ENCODE measurements at regions not wholly inside any gene's neighbourhood (a gene's known extent, or its start where the extent isn't known, plus 50 kb on each side); places are given as distances from the start of the nearest gene placed in this dataset.

DNA sequence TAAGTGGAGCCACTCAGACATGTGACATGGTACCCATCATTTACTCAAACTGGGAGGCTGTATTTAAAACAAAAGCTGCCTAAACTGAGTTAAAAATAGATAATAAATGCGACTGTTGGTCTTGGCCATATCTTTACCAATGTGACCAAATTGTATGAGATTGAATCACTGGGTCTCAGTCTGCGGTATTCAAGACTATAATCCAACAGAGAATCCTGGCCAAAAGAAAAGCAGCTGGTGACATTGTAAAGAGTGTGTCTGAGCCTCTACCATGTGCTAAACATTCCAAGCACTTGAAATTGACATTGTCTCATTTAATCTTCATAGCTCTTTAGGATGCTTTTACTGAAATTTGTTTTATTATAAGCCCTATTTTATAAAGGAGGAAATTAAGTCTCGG lies 282.6 kb downstream of the ZNF608 start:
- no peak for DNase-seq (ENCODE audit: low read depth)

DNA sequence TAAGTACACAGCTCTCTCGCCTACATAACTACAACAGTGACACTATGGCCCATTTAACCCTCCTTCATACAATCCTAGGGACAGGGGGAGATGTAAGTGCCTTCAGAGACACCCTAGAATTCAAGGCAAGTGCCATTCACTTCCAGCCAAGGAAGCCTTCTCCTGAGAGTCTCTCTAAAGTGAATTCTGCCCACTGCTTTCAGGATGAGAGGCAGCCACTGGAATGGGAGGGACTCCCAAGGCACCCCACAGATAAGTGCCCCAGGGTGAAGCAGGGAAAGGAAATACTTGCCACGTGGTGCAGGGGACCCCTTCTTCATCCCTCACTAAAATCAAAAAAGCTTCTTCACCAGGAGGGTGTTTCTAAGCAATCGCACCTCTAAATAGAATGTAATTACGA lies 283.7 kb downstream of the ZNF608 start:
- no peak for DNase-seq (ENCODE audit: low read depth)

DNA sequence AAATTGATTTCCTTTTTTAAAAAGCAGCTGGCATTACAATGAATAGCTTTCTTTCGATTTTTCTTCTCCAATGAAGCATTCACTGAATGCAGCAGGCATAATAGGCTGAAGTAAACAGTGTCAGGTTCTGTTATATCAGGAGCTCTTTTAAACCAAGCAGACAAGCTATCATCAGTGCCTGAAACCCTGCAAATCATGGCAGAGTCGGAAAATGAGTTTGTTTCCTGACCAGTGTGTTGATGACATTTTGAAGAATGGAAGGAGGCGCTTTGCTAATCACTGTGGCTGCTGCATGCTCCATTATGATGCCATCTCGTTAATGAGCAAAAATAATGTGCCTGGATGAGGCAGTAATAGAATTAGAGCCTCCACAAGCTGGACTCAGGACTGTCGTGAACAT lies 284.5 kb downstream of the ZNF608 start:
- DNase-seq (ENCODE audit: low read depth), result no peak

DNA sequence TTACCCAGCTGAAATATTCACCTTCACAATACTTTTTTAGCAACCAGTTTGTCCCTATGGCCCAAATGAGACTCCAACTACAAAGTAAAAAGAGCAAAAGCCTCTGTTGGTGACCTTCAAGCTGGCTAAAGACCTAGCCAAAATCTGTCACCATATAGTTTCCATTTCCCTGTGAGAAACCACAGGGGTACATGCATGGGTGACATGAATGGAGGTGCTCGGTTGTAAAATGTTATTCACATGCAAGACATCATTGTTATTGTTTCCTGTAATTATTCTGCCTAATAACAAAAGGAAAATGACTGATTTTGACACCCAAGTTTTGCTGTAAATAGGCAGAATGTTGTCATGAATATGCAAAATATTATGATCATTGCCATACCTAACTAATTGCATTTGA lies 285.3 kb downstream of the ZNF608 start:
- DNase-seq (ENCODE audit: low read depth), result no peak

DNA sequence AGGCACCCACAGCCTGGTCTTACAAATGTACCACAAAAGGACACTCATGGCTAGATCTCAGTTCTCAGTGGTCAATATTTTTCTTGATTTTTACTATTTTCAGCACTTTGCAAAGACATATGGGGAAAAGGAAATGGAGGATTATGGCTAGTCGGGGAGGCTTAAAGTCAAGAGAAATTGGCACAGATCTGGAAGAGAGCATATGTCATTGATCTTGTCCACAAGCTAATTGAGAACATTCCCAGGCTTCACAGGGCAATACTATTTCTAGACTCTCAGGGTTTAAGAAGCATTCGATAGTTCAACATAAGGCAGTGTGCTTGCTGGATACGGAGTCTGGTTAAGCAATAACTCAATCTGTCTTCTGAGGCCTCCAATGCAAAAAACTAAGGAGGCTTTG lies 285.8 kb downstream of the ZNF608 start:
- DNase-seq (ENCODE audit: low read depth), result no peak

DNA sequence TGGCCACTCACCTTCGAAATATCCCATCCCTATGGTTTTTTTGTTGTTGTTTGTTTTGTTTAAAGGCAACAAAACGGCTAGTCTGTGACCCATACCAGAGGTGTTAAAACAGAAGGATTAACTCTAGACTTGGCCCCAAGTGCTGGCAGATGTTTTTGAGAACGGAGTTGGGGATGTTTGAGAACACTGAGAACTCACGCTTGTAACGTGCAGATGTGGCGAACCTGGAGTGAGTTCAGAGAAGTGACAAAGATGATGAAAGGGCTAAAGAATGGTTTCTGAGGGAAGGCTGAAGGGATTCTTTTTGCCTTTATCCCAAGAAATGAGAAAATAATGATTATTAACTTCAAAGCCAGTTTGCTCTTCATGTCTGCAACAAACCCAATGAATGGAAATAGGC lies 286.5 kb downstream of the ZNF608 start:
- DNase-seq (ENCODE audit: low read depth), result no peak

DNA sequence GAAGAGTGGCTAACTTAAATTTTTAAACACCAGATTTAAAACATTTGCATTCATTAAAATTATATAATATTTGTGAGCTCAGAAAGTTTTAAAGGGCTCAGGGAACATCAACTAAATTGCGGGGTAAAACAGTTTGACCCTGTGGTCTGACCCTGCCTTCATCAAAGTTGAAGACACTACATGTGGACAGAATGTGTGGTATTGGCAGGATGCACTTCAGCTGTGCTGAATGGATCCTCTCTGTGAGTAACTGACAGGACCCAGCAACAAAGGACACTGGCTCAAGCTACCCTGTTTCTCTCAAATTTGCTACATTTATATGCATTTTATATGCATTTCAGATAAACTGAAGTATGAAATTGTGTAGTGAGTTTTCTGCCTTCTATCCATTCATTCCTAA lies 288.5 kb downstream of the ZNF608 start:
- no peak for DNase-seq (ENCODE audit: low read depth)

DNA sequence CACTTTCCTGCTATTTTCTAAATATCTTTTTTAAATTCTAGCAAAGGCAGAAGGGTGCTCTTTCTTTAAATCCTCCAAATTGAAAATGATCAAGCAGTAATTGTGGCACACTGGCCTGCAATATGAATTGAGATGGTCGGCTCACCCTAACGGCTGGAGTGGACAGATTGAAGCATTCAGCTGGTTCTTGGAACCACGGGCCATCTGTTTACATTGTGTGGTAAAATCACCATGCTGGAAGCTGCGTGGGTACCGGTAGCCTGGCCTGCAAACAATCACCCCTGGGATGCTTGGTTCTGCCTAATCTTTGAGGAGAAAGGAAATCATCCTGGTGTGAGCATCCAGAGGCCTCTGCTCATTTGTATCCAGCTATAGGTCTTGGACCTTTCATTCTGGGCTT lies 289.3 kb downstream of the ZNF608 start:
- no peak for DNase-seq (ENCODE audit: low read depth)

DNA sequence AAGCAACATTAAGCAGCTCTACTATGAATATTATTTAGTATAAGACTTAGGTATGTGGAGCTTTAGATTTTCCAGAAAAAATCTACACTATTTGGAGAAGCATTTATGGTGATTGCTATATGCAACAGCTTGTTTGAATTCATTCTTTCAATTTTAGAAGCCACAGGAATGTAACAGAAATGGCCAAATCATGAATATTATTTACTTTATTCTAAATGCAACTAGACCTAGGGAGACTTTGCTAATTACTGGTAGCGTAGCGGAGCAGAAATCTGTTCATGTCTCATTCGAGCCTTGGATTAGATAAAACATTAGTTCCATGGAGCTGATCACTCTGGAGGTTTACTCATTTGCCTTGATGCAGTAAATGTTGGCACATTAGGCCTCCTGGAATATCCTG lies 290.2 kb downstream of the ZNF608 start:
- DNase-seq (ENCODE audit: low read depth), result no peak

DNA sequence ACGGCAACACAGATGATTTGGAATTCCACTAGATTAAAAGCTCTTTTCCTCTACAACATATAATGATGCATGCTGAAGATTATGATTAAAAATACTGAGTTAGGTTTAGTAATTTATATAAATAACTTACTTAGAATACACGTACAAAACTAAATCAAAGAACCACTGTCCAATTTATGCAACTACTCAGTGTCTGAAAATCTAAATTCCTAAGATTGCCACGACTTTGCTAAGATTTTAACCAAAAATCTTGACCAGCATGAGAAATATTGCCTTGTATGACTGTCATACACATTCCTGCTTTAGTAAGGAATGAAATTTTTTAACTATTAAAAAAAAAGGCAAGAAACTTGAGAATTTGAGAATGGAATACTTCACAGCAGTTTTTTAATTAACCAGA lies 292.4 kb downstream of the ZNF608 start:
- no peak for DNase-seq (ENCODE audit: low read depth)

DNA sequence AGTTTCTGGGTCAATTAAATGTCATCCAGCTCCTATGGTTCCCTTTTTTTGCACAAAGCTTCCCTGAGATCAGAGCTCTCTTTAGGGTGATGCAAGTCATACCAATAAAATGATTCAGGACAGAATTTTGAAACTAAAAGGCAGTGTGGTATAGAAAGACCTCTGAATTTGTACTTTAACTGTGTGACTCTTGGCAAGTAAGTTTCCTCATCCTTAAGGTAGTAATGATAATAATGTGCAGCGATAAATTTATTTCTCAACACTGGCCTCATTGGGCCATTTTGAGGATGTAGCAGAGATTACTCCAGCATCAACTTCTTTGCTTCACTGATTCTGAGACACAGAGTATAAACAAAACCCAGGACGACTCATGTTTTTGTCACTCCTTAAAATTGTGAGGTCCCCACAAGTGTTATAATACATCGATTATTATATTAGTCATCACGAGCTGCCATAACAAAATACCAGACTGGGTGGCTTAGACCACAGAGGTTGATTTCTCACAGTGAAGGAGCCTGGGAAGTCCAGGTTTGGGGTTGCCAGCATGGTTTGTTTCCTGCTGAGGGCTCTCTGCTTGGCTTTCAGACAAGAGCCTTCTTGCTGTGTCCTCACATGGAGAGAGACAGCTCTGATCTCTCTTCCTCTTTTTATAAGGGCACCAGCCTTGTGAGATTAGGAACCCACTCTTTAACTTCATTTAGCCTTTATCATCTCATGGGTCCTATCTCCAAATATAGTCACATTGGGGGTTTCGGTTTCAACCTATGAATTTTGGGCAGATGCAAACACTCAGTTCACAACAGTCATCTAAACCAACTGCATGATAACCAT lies 293.0 kb downstream of the ZNF608 start:
- no peak for DNase-seq (ENCODE audit: low read depth)

DNA sequence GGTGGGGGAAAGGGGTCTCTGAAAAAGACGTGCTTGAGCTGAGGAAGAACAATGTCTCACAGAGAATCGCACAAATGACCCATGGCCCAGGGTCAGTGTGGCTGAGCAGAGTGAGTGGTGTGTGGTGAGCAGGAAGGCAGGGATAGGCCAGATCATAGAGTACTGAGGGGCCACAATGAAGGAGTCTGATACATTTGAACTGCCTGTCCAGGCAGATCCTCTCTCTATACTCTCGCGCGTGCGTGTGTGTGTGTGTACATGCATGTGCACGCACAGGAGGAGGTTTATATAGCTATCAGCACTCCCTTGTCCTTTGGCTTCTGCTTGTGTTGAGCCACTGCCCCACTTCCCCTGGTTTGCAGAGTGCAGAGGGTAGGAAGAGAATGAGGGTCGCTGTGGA lies 294.0 kb downstream of the ZNF608 start:
- no peak for DNase-seq (ENCODE audit: low read depth)

DNA sequence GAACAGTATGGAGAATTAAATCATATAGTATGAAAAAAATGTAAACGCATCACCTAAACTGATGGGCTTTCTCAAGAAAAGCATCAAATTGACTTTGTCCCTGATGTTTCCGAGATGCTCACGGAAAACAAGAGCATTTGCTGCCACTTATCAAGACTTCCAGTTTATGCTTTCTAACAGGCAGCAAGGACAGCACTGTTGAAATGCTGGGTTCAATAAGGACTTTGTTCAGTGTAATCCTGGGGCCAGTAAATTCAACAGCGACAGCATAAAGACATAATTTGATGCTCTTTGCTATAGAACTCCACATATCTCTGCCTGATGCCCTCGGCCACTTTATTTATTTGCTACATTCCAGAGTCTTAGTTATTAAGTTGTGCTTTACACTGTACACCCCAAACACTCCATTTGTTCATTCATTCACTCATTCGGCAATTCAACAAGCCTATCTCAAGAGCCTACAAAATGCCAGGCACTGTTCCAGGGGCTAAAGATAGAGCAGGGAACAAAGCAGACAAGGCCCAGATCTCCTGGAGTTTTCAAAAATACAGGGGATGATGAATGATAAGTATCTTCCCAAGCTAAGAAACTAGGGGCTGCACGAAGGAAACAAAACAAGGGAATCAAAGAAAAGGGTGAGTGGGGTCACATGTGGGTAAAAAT lies 294.6 kb downstream of the ZNF608 start:
- no peak for DNase-seq (ENCODE audit: low read depth)

DNA sequence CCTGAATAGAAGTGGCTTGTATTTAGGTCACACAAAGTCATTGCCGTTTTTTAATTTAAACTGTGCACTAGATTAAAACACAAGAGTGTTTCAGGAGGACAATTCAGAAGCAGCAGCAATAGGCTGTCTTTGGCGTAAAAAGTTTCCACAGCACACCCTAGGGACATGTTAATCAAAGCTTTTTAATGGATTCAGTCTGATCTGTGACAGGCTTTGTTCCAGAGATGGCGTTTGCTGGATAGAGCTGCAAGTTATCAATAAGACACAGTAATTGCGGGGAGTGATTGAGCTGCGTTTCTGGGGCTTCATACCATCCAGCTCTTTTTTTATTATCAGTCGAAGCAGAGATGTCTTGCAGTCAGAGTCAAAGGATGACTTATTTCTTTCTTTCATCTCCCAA lies 300.3 kb downstream of the ZNF608 start:
- no peak for DNase-seq (ENCODE audit: low read depth)

DNA sequence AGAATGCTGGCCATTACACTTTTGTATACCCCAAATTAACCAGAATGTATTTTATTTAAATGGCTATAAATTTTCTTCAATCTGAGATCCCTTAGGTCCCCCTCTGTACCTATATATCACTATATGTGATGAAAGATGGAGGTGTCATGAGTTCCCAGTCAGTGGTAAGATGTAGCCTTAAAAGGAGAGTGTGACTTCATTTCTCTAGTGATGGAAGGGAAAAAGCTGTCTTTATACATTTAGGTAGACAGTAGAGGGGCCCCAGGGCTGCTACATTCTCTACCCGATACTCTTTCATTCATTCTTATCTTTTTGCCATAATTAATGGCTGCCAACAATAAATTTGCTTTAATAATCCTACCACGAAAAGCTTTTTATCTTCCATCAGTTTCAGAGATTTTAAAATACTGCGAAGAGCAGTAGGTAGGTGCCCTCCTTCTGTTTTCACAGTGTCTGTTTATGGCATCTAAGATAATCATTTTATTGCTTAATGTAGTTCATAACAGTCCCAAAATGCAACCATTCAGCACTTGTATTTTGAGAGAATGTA lies 301.3 kb downstream of the ZNF608 start:
- DNase-seq (ENCODE audit: low read depth), result no peak

DNA sequence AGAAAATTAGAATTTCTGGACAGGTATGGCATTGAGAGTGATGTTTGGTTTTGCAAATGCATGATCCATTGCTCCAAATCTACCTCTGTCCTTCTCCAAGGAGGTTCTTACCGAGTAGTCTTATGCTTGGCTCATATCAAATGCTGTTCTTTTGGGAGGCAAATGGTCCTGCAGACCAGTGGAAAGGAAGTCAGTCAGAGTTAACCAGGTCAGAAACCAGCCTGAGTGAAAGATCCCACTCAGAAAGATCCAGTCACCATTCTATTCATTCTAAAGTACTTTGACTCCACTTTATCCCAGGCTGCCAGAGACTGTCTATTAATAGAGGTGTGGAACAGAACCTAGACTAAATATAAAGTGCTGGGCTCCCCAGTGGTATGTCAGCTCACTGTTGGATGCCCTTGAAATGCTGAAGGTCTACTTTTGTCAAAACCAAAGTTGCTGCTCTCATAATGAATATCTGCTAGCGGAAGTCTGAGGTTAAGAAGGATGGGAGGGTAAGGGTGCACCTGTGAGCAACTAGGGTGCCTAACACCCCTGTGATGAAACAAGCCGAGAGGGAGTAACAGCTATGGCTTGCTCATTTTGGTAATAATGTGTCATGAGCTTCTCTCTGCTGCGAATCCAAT lies 302.2 kb downstream of the ZNF608 start:
- DNase-seq (ENCODE audit: low read depth), result no peak

DNA sequence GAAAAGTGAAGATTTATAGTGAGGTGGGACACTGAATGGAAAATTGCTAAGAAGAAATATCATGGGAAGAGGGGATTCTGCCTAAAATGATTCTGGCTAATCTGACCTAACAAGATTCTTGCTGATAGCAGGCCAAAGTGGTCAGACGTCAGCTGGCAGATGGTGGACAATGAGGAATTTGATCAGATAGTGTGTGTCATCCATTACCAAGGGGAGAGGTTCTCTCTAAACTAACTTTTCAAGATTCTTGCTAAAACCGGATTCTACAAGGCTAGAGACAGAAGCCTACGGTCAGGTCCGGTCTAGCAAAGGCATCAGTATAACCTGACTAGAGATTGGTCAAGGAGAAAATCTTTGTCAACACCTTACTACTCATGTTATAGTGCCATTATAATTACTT lies 306.0 kb downstream of the ZNF608 start:
- DNase-seq (ENCODE audit: low read depth), result no peak

DNA sequence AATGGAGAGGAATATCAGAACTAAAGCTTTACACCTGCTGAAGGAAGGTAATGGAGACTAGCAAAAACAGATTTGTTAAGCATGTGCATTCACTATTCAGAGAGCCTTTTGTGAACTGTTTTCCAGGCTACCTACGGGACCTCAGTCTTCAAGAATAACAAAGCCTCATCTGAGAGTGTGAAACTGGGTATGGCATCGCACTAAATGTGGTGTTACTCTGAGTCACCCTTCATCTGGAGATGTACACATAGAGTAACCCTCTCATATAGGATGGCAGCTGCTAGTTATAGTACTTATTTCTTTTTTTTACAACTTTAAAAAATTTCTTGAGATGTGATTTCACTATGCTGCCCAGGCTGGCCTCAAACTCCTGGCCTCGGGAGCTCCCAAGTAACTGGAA lies 306.8 kb downstream of the ZNF608 start:
- no peak for DNase-seq (ENCODE audit: low read depth)

DNA sequence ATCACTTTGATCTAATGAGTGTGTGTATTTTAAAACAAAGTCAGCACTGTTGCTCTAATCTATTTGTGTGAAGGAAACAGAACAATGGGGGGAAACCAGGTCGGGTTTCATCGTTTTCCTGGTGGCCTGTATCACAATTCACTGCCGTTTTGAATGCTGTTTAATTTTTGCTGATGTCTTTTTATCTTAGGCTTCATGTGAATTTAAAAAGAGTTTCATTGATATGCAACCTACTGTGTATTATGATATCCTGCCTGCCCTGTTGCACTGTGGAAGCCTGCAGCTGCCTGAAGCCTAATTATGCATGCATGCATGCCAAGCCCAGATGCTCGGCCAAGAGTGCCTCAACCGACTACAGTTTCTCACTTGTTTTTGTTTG lies 307.5 kb downstream of the ZNF608 start:
- no peak for DNase-seq (ENCODE audit: low read depth)

DNA sequence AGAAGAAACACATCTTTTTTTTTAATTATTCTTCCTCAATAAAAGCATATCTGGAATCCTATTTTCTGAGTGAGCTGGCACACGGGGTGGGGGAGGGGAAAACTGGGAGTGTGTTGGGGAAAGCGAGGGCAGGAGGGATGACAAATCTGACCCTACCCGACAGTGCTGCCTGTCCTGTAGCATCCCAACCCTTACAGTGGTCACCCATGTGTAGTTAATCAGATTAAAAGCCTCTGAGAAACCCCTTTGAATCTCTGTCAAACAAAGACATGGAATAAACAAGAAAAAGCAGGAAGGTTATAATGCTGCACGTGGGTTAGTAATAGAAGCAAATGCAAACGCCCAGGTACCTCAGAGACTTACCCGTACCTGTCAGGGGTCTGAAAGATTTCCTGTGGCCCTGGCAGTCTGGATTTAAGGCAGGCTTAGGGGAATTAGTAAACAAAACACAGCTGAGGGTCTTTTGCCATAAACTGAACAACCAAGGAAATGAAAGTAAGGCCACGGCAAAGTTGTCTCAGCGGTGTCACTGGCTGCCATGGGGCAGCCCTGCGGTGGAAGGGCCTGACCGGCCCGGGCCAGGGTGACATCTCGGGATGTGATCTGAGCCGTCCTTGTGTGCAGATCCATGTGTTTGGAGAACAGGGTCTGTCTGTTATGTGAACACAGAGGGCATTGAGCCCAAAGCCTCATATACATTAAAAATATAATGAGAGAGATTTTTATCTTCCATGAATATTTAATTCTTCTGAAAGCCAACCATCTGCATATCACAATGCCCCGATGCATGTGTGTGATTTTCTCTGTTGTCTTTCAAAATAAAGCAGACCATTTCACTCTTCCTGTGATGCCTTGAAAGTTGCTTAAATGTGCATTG lies 308.2 kb downstream of the ZNF608 start:
- DNase-seq (ENCODE audit: low read depth), result no peak

DNA sequence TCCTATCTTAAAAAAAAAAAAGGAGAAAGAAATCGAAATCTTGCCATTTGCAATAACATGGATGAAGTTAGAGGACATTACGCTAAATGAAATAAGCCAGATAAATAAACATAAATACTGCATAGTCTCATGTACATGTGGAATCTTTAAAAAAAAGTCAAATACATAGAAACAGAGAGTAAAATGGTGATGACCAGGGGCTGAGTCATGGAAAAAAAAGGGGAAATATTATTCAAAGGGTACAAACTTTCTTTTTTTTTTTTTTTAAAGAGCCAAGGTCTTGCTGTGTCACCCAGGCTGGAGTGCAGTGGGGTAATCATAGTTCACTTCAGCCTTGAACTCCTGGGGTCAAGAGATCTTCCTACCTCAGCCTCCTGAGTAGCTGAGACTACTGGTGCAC lies 310.1 kb downstream of the ZNF608 start:
- no peak for DNase-seq (ENCODE audit: low read depth)

DNA sequence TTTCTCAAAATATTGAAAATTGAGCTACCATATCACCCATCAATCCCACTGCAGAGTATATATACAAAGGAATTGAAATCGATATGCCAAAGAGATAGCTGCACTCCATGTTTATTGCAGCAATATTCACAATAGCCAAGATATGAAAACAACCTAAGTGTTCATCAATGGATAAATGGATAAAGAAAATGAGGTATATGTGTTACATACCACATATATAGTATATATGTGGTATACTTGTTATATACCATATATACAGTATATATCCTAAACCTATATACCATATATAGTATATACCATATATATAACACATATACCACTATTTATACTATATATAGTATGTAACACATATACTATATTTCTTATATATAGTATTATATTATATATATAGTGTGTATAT lies 313.3 kb downstream of the ZNF608 start:
- DNase-seq (ENCODE audit: low read depth), result no peak

Data from T follicular helper cell (primary cell).